Mucosa of gallbladder (tissue), 1 donor: ENCODE measurements at regions not wholly inside any gene's neighbourhood (a gene's known extent, or its start where the extent isn't known, plus 50 kb on each side); places are given as distances from the start of the nearest gene placed in this dataset.

ENCODE experiments used
- DNase-seq: peaks from one replicate; pipeline ENCODE4 v3.0.0-alpha.2; 2020; ENCODE audit warnings: low spot score
- donor health status: DM: no; HTN: no; CAD: no.

GRCh38 chr9:26567976-26568375 is 324.6 kb downstream of the CAAP1 start:
- DNase-seq = no peak

GRCh38 chr9:26566141-26566540 is 326.5 kb downstream of the CAAP1 start:
- no peak for DNase-seq

GRCh38 chr9:26565118-26565517 is 327.5 kb downstream of the CAAP1 start:
- no peak for DNase-seq

- no peak for DNase-seq
Measured at GRCh38 chr9:26562338-26562737, 330.3 kb downstream of the CAAP1 start.

GRCh38 chr9:26561928-26562327 is 330.7 kb downstream of the CAAP1 start:
- DNase-seq = no peak

- DNase-seq = no peak
Measured at GRCh38 chr9:26559506-26559905, 333.1 kb downstream of the CAAP1 start.

- no peak for DNase-seq
Measured at GRCh38 chr9:26551971-26552370, 340.6 kb downstream of the CAAP1 start.

GRCh38 chr9:26551451-26551850 is 341.2 kb downstream of the CAAP1 start:
- DNase-seq = no peak

- no peak for DNase-seq
Measured at GRCh38 chr9:26548781-26549290, 343.8 kb downstream of the CAAP1 start.

GRCh38 chr9:26539867-26540493 is 352.6 kb downstream of the CAAP1 start:
- DNase-seq = no peak

GRCh38 chr9:26537211-26537610 is 355.4 kb downstream of the CAAP1 start:
- no peak for DNase-seq

GRCh38 chr9:26535151-26535550 is 357.5 kb downstream of the CAAP1 start:
- DNase-seq = no peak

GRCh38 chr9:26530841-26531240 is 361.8 kb downstream of the CAAP1 start:
- no peak for DNase-seq

GRCh38 chr9:26527931-26528330 is 364.7 kb downstream of the CAAP1 start:
- DNase-seq = no peak

- DNase-seq = no peak
Measured at GRCh38 chr9:26524267-26524666, 368.3 kb downstream of the CAAP1 start.

GRCh38 chr9:26523577-26523976 is 369.0 kb downstream of the CAAP1 start:
- no peak for DNase-seq

GRCh38 chr9:26520141-26520540 is 372.5 kb downstream of the CAAP1 start:
- DNase-seq = no peak

GRCh38 chr9:26516773-26517343 is 375.7 kb downstream of the CAAP1 start:
- no peak for DNase-seq

- DNase-seq = no peak
Measured at GRCh38 chr9:26513730-26514129, 378.9 kb downstream of the CAAP1 start.

- no peak for DNase-seq
Measured at GRCh38 chr9:26510137-26510536, 382.5 kb downstream of the CAAP1 start.

GRCh38 chr9:26508897-26509296 is 383.7 kb downstream of the CAAP1 start:
- DNase-seq = no peak

GRCh38 chr9:26504057-26504456 is 388.5 kb downstream of the CAAP1 start:
- DNase-seq = no peak

GRCh38 chr9:26502311-26502710 is 390.3 kb downstream of the CAAP1 start:
- no peak for DNase-seq

GRCh38 chr9:26500471-26500870 is 392.1 kb downstream of the CAAP1 start:
- DNase-seq = no peak
